ENCODE measurements at regions not wholly inside any gene's neighbourhood (a gene's known extent, or its start where the extent isn't known, plus 50 kb on each side); places are given as distances from the start of the nearest gene placed in this dataset.

- Mint-ChIP-seq H3K36me3 (no peaks in the 10 kb centered on the region), H3K27me3 (ENCODE audit: low read depth in 3 of 3) (no peaks in the 10 kb centered on the region), H3K4me3 (no peak overlapping the region), H3K4me1 (no peaks in the 10 kb centered on the region), H3K9me3 (no peaks in the 10 kb centered on the region), H3K27ac (no peak overlapping the region)
- DNase-seq = no peak
These were observed 75.5 kb downstream of the HMX1 start for GRCh38 chr4:8796096-8796495.

DNA sequence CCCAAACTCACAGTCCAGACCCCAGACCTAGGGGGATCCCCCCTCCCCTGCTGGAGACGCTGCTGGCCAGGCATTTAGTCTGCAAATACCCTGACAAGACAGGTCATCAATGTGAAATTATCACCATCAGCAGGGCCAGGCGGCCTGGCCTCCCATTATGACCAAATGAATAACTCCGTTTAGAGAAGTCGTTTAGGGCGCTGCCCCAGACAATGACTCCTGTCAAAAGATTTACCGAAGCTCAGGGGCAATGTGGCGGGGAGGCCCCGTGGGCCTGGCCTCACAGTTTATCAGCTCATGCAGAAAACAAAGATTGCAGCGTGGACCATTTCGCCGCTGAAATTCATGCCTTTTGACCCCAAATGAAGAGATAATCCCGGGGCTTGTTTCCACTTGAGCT is 76.5 kb downstream of the HMX1 start:
- H3K27me3 Mint-ChIP-seq (ENCODE audit: low read depth in 3 of 3) = no peaks in the 10 kb centered on the region
- no peak overlapping the region for H3K27ac Mint-ChIP-seq
- H3K36me3 Mint-ChIP-seq = no peaks in the 10 kb centered on the region
- DNase-seq = no peak
- no peak overlapping the region for H3K4me3 Mint-ChIP-seq
- H3K4me1 Mint-ChIP-seq = no peaks in the 10 kb centered on the region
- no peaks in the 10 kb centered on the region for H3K9me3 Mint-ChIP-seq

- Mint-ChIP-seq H3K4me1 (no peaks in the 10 kb centered on the region), H3K27ac (no peak overlapping the region), H3K4me3 (no peak overlapping the region), H3K27me3 (ENCODE audit: low read depth in 3 of 3) (no peaks in the 10 kb centered on the region), H3K9me3 (no peaks in the 10 kb centered on the region), H3K36me3 (no peaks in the 10 kb centered on the region)
- no peak for DNase-seq
These were observed 77.1 kb downstream of the HMX1 start for GRCh38 chr4:8794491-8794890.

GRCh38 chr4:8793571-8794160 is 78.0 kb downstream of the HMX1 start:
- no peaks in the 10 kb centered on the region for H3K4me1 Mint-ChIP-seq
- no peak for DNase-seq

GRCh38 chr4:8792491-8792890 is 79.1 kb downstream of the HMX1 start:
- Mint-ChIP-seq H3K9me3 (no peaks in the 10 kb centered on the region), H3K36me3 (no peaks in the 10 kb centered on the region), H3K27ac (no peak overlapping the region), H3K4me3 (no peak overlapping the region), H3K4me1 (no peaks in the 10 kb centered on the region), H3K27me3 (ENCODE audit: low read depth in 3 of 3) (no peaks in the 10 kb centered on the region)
- no peak for DNase-seq

More at GRCh38 chr4:8793571-8794160, 78.0 kb downstream of the HMX1 start:
- no peaks in the 10 kb centered on the region for H3K27me3 Mint-ChIP-seq (ENCODE audit: low read depth in 3 of 3)
- H3K36me3 Mint-ChIP-seq = no peaks in the 10 kb centered on the region
- H3K27ac Mint-ChIP-seq = no peak overlapping the region
- no peak overlapping the region for H3K4me3 Mint-ChIP-seq
- H3K9me3 Mint-ChIP-seq = no peaks in the 10 kb centered on the region

- H3K4me1 Mint-ChIP-seq = no peaks in the 10 kb centered on the region
- no peaks in the 10 kb centered on the region for H3K27me3 Mint-ChIP-seq (ENCODE audit: low read depth in 3 of 3)
- no peak overlapping the region for H3K4me3 Mint-ChIP-seq
- no peak for DNase-seq
- no peaks in the 10 kb centered on the region for H3K36me3 Mint-ChIP-seq
- no peak overlapping the region for H3K27ac Mint-ChIP-seq
- no peaks in the 10 kb centered on the region for H3K9me3 Mint-ChIP-seq
These were observed 80.0 kb downstream of the HMX1 start for GRCh38 chr4:8791609-8792008.

- no peaks in the 10 kb centered on the region for H3K36me3 Mint-ChIP-seq
- H3K4me3 Mint-ChIP-seq = no peak overlapping the region
- no peaks in the 10 kb centered on the region for H3K4me1 Mint-ChIP-seq
- DNase-seq = no peak
- no peaks in the 10 kb centered on the region for H3K9me3 Mint-ChIP-seq
- no peak overlapping the region for H3K27ac Mint-ChIP-seq
- no peaks in the 10 kb centered on the region for H3K27me3 Mint-ChIP-seq (ENCODE audit: low read depth in 3 of 3)
These were observed 80.9 kb downstream of the HMX1 start for GRCh38 chr4:8790749-8791148.

- no peaks in the 10 kb centered on the region for H3K9me3 Mint-ChIP-seq
- no peaks in the 10 kb centered on the region for H3K4me1 Mint-ChIP-seq
- no peak for DNase-seq
- H3K27me3 Mint-ChIP-seq (ENCODE audit: low read depth in 3 of 3) = no peaks in the 10 kb centered on the region
- no peak overlapping the region for H3K4me3 Mint-ChIP-seq
- H3K36me3 Mint-ChIP-seq = no peaks in the 10 kb centered on the region
- H3K27ac Mint-ChIP-seq = no peak overlapping the region
These were observed 83.5 kb downstream of the HMX1 start for GRCh38 chr4:8788174-8788573.

GRCh38 chr4:8786166-8786565 is 85.5 kb downstream of the HMX1 start:
- DNase-seq = no peak
- no peak overlapping the region for H3K4me3 Mint-ChIP-seq
- no peaks in the 10 kb centered on the region for H3K9me3 Mint-ChIP-seq
- no peak overlapping the region for H3K27ac Mint-ChIP-seq
- no peaks in the 10 kb centered on the region for H3K4me1 Mint-ChIP-seq
- no peaks in the 10 kb centered on the region for H3K36me3 Mint-ChIP-seq
- no peaks in the 10 kb centered on the region for H3K27me3 Mint-ChIP-seq (ENCODE audit: low read depth in 3 of 3)

- no peak overlapping the region for H3K27ac Mint-ChIP-seq
- H3K4me3 Mint-ChIP-seq = no peak overlapping the region
- no peaks in the 10 kb centered on the region for H3K4me1 Mint-ChIP-seq
- no peak for DNase-seq
- no peaks in the 10 kb centered on the region for H3K36me3 Mint-ChIP-seq
- no peaks in the 10 kb centered on the region for H3K9me3 Mint-ChIP-seq
- H3K27me3 Mint-ChIP-seq (ENCODE audit: low read depth in 3 of 3) = no peaks in the 10 kb centered on the region
These were observed 85.9 kb downstream of the HMX1 start for GRCh38 chr4:8785656-8786142.

GRCh38 chr4:8783736-8784135 is 87.9 kb downstream of the HMX1 start:
- no peaks in the 10 kb centered on the region for H3K36me3 Mint-ChIP-seq
- no peaks in the 10 kb centered on the region for H3K9me3 Mint-ChIP-seq
- H3K4me1 Mint-ChIP-seq = no peaks in the 10 kb centered on the region
- no peaks in the 10 kb centered on the region for H3K27me3 Mint-ChIP-seq (ENCODE audit: low read depth in 3 of 3)
- no peak overlapping the region for H3K4me3 Mint-ChIP-seq
- no peak overlapping the region for H3K27ac Mint-ChIP-seq
- DNase-seq = no peak

GRCh38 chr4:8782135-8782534 is 89.5 kb downstream of the HMX1 start:
- Mint-ChIP-seq H3K4me3 (no peak overlapping the region), H3K27me3 (ENCODE audit: low read depth in 3 of 3) (no peaks in the 10 kb centered on the region), H3K27ac (no peak overlapping the region), H3K4me1 (no peaks in the 10 kb centered on the region), H3K9me3 (no peaks in the 10 kb centered on the region), H3K36me3 (no peaks in the 10 kb centered on the region)
- no peak for DNase-seq

DNA sequence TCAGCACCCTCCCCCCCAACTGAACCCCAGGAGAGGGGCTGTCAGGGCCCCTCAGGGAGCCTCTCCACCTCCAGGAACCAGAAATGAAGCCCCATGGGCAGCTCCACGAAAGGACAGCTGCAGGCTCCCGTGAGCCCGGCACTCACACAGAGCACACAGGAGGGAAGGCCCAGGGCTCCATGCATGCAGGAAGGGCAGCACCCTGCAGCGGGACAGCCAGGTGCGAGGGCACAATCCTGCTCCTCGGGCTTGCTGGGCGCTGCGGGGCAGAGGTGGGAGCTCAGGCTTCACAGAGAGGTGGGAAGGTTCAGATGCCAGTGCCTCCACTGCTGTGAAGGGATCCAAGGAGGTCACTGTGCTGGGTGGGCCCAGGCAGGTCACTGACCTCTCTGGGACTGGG is 90.0 kb downstream of the HMX1 start:
- H3K9me3 Mint-ChIP-seq = no peaks in the 10 kb centered on the region
- no peaks in the 10 kb centered on the region for H3K27me3 Mint-ChIP-seq (ENCODE audit: low read depth in 3 of 3)
- H3K27ac Mint-ChIP-seq = no peak overlapping the region
- H3K36me3 Mint-ChIP-seq = no peaks in the 10 kb centered on the region
- no peak overlapping the region for H3K4me3 Mint-ChIP-seq
- DNase-seq = no peak
- no peaks in the 10 kb centered on the region for H3K4me1 Mint-ChIP-seq

DNA sequence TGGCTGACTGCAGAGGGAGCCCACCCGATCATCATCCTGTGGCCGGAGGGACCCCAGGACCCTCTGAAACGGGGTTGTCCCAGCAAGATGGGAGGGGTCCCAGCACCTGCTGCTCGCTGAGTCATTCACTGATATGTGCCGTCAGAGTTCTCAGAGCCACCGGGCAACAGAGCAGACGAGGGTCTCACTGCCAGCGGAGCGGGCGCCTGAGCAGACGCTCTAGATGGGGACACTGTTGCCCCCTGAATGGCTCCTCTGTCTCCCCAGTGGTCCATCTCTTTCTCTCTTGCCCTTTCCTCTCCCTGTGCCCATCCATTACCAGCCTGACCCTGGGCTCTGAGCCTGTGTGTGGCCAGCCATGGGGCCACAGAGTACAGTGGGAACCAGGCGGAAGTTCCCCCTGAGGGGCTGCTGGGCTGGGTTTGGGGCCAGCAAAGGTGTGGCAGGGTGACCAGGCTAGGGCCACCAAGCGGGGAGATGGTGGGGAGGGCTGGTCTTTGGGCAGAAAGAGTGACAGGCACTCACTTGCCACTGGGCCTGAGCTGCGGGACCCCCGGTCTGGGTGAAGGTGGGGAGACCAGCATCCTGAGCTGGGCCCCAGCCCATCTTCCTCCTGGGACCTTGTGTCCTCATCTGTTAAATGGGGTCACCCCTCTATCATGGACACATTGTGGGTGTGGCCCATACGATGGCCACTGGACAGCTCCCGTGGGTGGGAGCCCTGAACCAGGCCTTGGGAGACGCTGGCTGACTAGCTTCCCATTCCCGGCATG is 90.9 kb downstream of the HMX1 start:
- DNase-seq = no peak
- Mint-ChIP-seq H3K4me1 (no peaks in the 10 kb centered on the region), H3K27ac (no peak overlapping the region), H3K4me3 (no peak overlapping the region), H3K27me3 (ENCODE audit: low read depth in 3 of 3) (no peaks in the 10 kb centered on the region), H3K36me3 (no peaks in the 10 kb centered on the region), H3K9me3 (no peaks in the 10 kb centered on the region)

- Mint-ChIP-seq H3K4me1 (no peaks in the 10 kb centered on the region), H3K27me3 (ENCODE audit: low read depth in 3 of 3) (no peaks in the 10 kb centered on the region), H3K27ac (no peak overlapping the region), H3K36me3 (no peaks in the 10 kb centered on the region), H3K4me3 (no peak overlapping the region), H3K9me3 (no peaks in the 10 kb centered on the region)
- DNase-seq = no peak
These were observed 91.6 kb downstream of the HMX1 start for GRCh38 chr4:8780086-8780485.
